GM12878 (cell line): ENCODE measurements at regions not wholly inside any gene's neighbourhood (a gene's known extent, or its start where the extent isn't known, plus 50 kb on each side); places are given as distances from the start of the nearest gene placed in this dataset.

Experiments used
- ATAC-seq: fragments of 200-7000 bp; cut with Tn5 transposase; 3 replicates; pipeline ENCODE4 v1.9.1; 2020; ENCODE audit warnings: mild to moderate bottlenecking, moderate library complexity
- BruUV-seq: library from RNA; stranded (reverse); fragments of 400-500 nt; replicated peaks from 2 replicates; lab custom pipeline; 2021; lab: Mats Ljungman, UMichigan
- CTCF ChIA-PET: fragments of 300-600 bp; sonication (Branson Sonifier 250); formaldehyde crosslinking; extraction: SDS; loops from one replicate; lab custom pipeline; 2021; ENCODE audit warnings: inconsistent platforms; lab: Yijun Ruan, JAX
- POLR2A ChIA-PET: fragments of 350-600 bp; formaldehyde crosslinking; extraction: SDS; loops from one replicate; lab custom pipeline; 2021; ENCODE audit warnings: inconsistent platforms; lab: Charles Lee
- RAD21 ChIA-PET: fragments of 300-600 bp; sonication (Branson Sonifier 250); formaldehyde crosslinking; loops from one replicate; lab custom pipeline; 2023; ENCODE audit warnings: antibody characterized with exemption; ENCODE audit not compliant: unreplicated experiment; lab: Charles Lee
- SMC1A ChIA-PET: fragments of 300-600 bp; sonication (Branson Sonifier 250); formaldehyde crosslinking; loops from one replicate; lab custom pipeline; 2023; ENCODE audit not compliant: unreplicated experiment, uncharacterized antibody; lab: Charles Lee
- DNase-seq: peaks from one replicate; pipeline ENCODE4 v3.0.0-alpha.2; 2011; ENCODE audit warnings: low read depth, low spot score
- FAIRE-seq: peaks from 3 replicates; lab custom pipeline; 2011; peaks lifted over from hg19 to GRCh38; lab: Jason Lieb, UNC
- H2AFZ ChIP-seq: 2 replicates; pipeline ENCODE4 v1.6.0; 2011; ENCODE audit warnings: low read depth, low read length, control low read depth; ENCODE audit not compliant: control insufficient read depth
- H3K27ac ChIP-seq: 2 replicates; pipeline ENCODE4 v1.5.1; 2011; ENCODE audit warnings: control low read depth; ENCODE audit not compliant: control insufficient read depth, insufficient read depth
- H3K27me3 ChIP-seq, 2 experiments: replicated peaks in 1 of 2; 2 replicates each; pipeline versions ENCODE4 v1.6.0 to v1.6.1; 2011; ENCODE audit warnings: low read length in 1 of 2; ENCODE audit not compliant: control insufficient read depth in 2 of 2, insufficient read depth in 2 of 2
- H3K36me3 ChIP-seq, 2 experiments: 2 replicates each; pipeline ENCODE4 v1.5.1; 2011; ENCODE audit warnings: low read length in 1 of 2; ENCODE audit not compliant: control insufficient read depth in 2 of 2, insufficient read depth in 2 of 2
- H3K4me1 ChIP-seq: 2 replicates; pipeline ENCODE4 v1.6.1; 2011; ENCODE audit warnings: mild to moderate bottlenecking, low read length, moderate library complexity, mixed read lengths; ENCODE audit not compliant: control insufficient read depth, insufficient read depth
- H3K4me2 ChIP-seq: 2 replicates; pipeline ENCODE4 v1.6.0; 2011; ENCODE audit warnings: control low read depth; ENCODE audit not compliant: control insufficient read depth, insufficient read depth
- H3K4me3 ChIP-seq: fragments of 200-600 bp; sonication (generic); 2 replicates; pipeline ENCODE4 v1.5.1; 2016
- H3K79me2 ChIP-seq: 2 replicates; pipeline ENCODE4 v1.6.0; 2011; ENCODE audit warnings: low read length; ENCODE audit not compliant: control insufficient read depth, insufficient read depth
- H3K9ac ChIP-seq: 2 replicates; pipeline ENCODE4 v1.8.0; 2011; ENCODE audit warnings: low read length, control low read depth, mixed read lengths; ENCODE audit not compliant: control insufficient read depth, insufficient read depth
- H3K9me3 ChIP-seq: replicated peaks from 3 replicates; pipeline ENCODE4 v1.5.1; 2011; ENCODE audit warnings: mild to moderate bottlenecking, low read length; ENCODE audit not compliant: control insufficient read depth, insufficient read depth
- H4K20me1 ChIP-seq: 2 replicates; pipeline ENCODE4 v1.6.0; 2011; ENCODE audit not compliant: control insufficient read depth, insufficient read depth
- ASH2L ChIP-seq: fragments of 300-600, 200-600 bp; sonication (generic); IDR thresholded peaks from 2 replicates; pipeline ENCODE4 v1.6.1; 2017; ENCODE audit warnings: low read depth, mild to moderate bottlenecking, borderline replicate concordance
- ATF7 ChIP-seq: fragments of 450-650 bp; IDR thresholded peaks from 2 replicates; pipeline ENCODE4 v1.6.1; 2016; ENCODE audit warnings: low read depth, mild to moderate bottlenecking
- CBX3 ChIP-seq: fragments of 200-600 bp; sonication (generic); IDR thresholded peaks from 2 replicates; pipeline ENCODE4 v1.6.1; 2016; ENCODE audit warnings: low read depth, borderline replicate concordance
- DPF2 ChIP-seq: fragments of 450-650 bp; IDR thresholded peaks from 2 replicates; pipeline ENCODE4 v1.6.1; 2017; ENCODE audit warnings: mild to moderate bottlenecking
- ESRRA ChIP-seq: IDR thresholded peaks from 2 replicates; pipeline ENCODE4 v1.6.1; 2012; ENCODE audit warnings: mild to moderate bottlenecking, low read length, improper control_type of control experiment
- HDAC2 ChIP-seq: fragments of 200-600 bp; sonication (generic); IDR thresholded peaks from 2 replicates; pipeline ENCODE4 v1.6.1; 2017
- JUND ChIP-seq: IDR thresholded peaks from 2 replicates; pipeline ENCODE4 v1.6.1; 2012; ENCODE audit warnings: low read depth, mild to moderate bottlenecking, low read length, improper control_type of control experiment, moderate library complexity
- NFYB ChIP-seq: IDR thresholded peaks from 2 replicates; pipeline ENCODE4 v1.6.1; 2011; ENCODE audit warnings: low read depth, mild to moderate bottlenecking, low read length, improper control_type of control experiment, moderate library complexity; ENCODE audit not compliant: insufficient read depth
- REST ChIP-seq: IDR thresholded peaks from 2 replicates; pipeline ENCODE4 v1.6.1; 2012; ENCODE audit warnings: mild to moderate bottlenecking, low read depth, low read length
- TBL1XR1 ChIP-seq: IDR thresholded peaks from 2 replicates; pipeline ENCODE4 v1.6.1; 2012; ENCODE audit warnings: low read depth, low read length, improper control_type of control experiment
- USF1 ChIP-seq: IDR thresholded peaks from 2 replicates; pipeline ENCODE4 v1.6.1; 2011; ENCODE audit warnings: borderline replicate concordance, low read depth, mild to moderate bottlenecking, moderate library complexity, mixed read lengths, low read length; ENCODE audit not compliant: insufficient read depth; ENCODE audit errors: extremely low read length
- WGBS: methylation state at CpG from one replicate; pipeline ENCODE4 v1.1.6; 2016; ENCODE audit warnings: low lambda C conversion rate; ENCODE audit not compliant: insufficient replicate concordance, insufficient coverage; ENCODE audit errors: missing lambda C conversion rate; 5-methylcytosine and 5-hydroxymethylcytosine counted together
- in situ Hi-C: fragments of 300-500 bp; cut with MboI; formaldehyde crosslinking; loops from 9 replicates; pipeline ENCODE4 v1.14.3; 2018; ENCODE audit warnings: mixed read lengths
- intact Hi-C: fragments of 100-400 bp; cut with micrococcal nuclease; formaldehyde crosslinking; loops from one replicate; pipeline ENCODE4 v1.14.2; 2022; ENCODE audit not compliant: unreplicated experiment
- TF ChIP-seq, protein P1 (sequence below): fragments of 450-650 bp; IDR thresholded peaks from 2 replicates; pipeline ENCODE4 v1.6.1; 2016; ENCODE audit warnings: mild to moderate bottlenecking, moderate library complexity, borderline replicate concordance
- TF ChIP-seq, protein P2 (sequence below), 3 experiments: IDR thresholded peaks in 2 of 3; conservative IDR thresholded peaks in 1 of 3; 2 replicates each; pipeline ENCODE4 v1.5.1; 2011; ENCODE audit warnings: low read depth in 3 of 3, low read length in 3 of 3, mild to moderate bottlenecking in 3 of 3, control low read depth in 2 of 3, moderate library complexity in 2 of 3, inconsistent platforms in 1 of 3, mixed read lengths in 1 of 3; ENCODE audit not compliant: control insufficient read depth in 2 of 3, insufficient read depth in 1 of 3; ENCODE audit errors: extremely low read depth in 1 of 3

GRCh38 chr6:84333842-84334241 lies 106.4 kb upstream of the CEP162 start:
- POLR2A ChIA-PET: interaction anchor here (1.7 kb wide), 1 partner anchor 77 kb away, joined by 4 read pairs; no protein-coding TSS in a partner anchor
- DNase-seq: no peak
- TF ChIP-seq CBX3 (no peak), ESRRA (no peak), ATF7 (no peak), JUND (no peak), TBL1XR1 (no peak), DPF2 (no peak), REST (no peak), ASH2L (no peak), NFYB (no peak), HDAC2 (no peak), USF1 (no peak)
- TF ChIP-seq, protein P1, sequence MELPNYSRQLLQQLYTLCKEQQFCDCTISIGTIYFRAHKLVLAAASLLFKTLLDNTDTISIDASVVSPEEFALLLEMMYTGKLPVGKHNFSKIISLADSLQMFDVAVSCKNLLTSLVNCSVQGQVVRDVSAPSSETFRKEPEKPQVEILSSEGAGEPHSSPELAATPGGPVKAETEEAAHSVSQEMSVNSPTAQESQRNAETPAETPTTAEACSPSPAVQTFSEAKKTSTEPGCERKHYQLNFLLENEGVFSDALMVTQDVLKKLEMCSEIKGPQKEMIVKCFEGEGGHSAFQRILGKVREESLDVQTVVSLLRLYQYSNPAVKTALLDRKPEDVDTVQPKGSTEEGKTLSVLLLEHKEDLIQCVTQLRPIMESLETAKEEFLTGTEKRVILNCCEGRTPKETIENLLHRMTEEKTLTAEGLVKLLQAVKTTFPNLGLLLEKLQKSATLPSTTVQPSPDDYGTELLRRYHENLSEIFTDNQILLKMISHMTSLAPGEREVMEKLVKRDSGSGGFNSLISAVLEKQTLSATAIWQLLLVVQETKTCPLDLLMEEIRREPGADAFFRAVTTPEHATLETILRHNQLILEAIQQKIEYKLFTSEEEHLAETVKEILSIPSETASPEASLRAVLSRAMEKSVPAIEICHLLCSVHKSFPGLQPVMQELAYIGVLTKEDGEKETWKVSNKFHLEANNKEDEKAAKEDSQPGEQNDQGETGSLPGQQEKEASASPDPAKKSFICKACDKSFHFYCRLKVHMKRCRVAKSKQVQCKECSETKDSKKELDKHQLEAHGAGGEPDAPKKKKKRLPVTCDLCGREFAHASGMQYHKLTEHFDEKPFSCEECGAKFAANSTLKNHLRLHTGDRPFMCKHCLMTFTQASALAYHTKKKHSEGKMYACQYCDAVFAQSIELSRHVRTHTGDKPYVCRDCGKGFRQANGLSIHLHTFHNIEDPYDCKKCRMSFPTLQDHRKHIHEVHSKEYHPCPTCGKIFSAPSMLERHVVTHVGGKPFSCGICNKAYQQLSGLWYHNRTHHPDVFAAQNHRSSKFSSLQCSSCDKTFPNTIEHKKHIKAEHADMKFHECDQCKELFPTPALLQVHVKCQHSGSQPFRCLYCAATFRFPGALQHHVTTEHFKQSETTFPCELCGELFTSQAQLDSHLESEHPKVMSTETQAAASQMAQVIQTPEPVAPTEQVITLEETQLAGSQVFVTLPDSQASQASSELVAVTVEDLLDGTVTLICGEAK: no peak
- TF ChIP-seq, protein P2, sequence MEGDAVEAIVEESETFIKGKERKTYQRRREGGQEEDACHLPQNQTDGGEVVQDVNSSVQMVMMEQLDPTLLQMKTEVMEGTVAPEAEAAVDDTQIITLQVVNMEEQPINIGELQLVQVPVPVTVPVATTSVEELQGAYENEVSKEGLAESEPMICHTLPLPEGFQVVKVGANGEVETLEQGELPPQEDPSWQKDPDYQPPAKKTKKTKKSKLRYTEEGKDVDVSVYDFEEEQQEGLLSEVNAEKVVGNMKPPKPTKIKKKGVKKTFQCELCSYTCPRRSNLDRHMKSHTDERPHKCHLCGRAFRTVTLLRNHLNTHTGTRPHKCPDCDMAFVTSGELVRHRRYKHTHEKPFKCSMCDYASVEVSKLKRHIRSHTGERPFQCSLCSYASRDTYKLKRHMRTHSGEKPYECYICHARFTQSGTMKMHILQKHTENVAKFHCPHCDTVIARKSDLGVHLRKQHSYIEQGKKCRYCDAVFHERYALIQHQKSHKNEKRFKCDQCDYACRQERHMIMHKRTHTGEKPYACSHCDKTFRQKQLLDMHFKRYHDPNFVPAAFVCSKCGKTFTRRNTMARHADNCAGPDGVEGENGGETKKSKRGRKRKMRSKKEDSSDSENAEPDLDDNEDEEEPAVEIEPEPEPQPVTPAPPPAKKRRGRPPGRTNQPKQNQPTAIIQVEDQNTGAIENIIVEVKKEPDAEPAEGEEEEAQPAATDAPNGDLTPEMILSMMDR (IDR thresholded peaks at IDR 0.05 in 2 of 3, conservative IDR thresholded peaks at IDR 0.05 in 1 of 3; ENCODE audit: control insufficient read depth in 2 of 3, extremely low read depth in 1 of 3, insufficient read depth in 1 of 3, low read depth in 3 of 3, low read length in 3 of 3): no peak

More at GRCh38 chr6:84333842-84334241, 106.4 kb upstream of the CEP162 start:
- H3K79me2 ChIP-seq: no peaks in the 10 kb centered on the region
- 42% methylated on average over 5 of the region's 5 CpGs for WGBS
- no peaks in the 10 kb centered on the region for H3K36me3 ChIP-seq
- no peaks in the 10 kb centered on the region for H3K27me3 ChIP-seq
- ATAC-seq (no peak), FAIRE-seq (no peak)
- H3K4me2 ChIP-seq: no peak overlapping the region
- H4K20me1 ChIP-seq: no peaks in the 10 kb centered on the region
- ChIA-PET RAD21 (interaction anchor here (0.5 to 2.9 kb wide), 4 partner anchors 27 to 250 kb away, joined by 3 to 13 read pairs (median 4); no protein-coding TSS in a partner anchor), CTCF (interaction anchor here (0.9 to 1.6 kb wide), 4 partner anchors 17 to 77 kb away, joined by 3 to 4 read pairs (median 4); no protein-coding TSS in a partner anchor), SMC1A (interaction anchor here (0.9 to 4.9 kb wide), 4 partner anchors 8 to 45 kb away, joined by 3 to 21 read pairs (median 6); no protein-coding TSS in a partner anchor)
- no peaks in the 10 kb centered on the region for H3K9me3 ChIP-seq
- H3K4me3 ChIP-seq: no peak overlapping the region
- no TSS peak for BruUV-seq
- H2AFZ ChIP-seq: no peak overlapping the region
- H3K27ac ChIP-seq: no peak overlapping the region
- H3K4me1 ChIP-seq: peaks cover 6% of the 10 kb centered on the region; the same call in 1 of the 2 replicates
- in situ Hi-C loops (no loop called here), intact Hi-C loops (loop anchor here (10.0 kb wide), 1 partner anchor 211 kb away; no protein-coding TSS in a partner anchor)
- no peak overlapping the region for H3K9ac ChIP-seq
